ENCODE measurements at regions not wholly inside any gene's neighbourhood (a gene's known extent, or its start where the extent isn't known, plus 50 kb on each side); places are given as distances from the start of the nearest gene placed in this dataset.

DNA sequence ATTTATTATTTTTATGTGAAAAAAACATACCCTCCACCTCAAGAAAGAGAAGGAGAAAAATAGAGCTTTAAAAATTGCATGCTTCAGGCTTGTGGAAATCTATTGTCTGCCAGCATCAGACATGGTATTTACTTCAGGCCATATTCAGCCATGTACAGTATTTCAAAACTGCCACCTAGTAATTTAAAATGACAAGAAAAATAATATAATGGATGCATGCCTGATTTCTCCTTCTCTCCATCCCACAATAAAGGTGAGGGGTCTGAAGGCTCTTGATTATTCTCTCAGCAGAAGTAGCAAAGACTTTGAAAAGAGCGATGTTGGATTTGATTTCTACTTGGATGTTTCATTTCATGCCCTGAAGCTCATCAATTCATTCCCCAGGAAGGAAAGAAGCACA, 250.7 kb downstream of the TBC1D4 start:
- DNase-seq (ENCODE audit: low read depth in 3 of 3): no peak

DNA sequence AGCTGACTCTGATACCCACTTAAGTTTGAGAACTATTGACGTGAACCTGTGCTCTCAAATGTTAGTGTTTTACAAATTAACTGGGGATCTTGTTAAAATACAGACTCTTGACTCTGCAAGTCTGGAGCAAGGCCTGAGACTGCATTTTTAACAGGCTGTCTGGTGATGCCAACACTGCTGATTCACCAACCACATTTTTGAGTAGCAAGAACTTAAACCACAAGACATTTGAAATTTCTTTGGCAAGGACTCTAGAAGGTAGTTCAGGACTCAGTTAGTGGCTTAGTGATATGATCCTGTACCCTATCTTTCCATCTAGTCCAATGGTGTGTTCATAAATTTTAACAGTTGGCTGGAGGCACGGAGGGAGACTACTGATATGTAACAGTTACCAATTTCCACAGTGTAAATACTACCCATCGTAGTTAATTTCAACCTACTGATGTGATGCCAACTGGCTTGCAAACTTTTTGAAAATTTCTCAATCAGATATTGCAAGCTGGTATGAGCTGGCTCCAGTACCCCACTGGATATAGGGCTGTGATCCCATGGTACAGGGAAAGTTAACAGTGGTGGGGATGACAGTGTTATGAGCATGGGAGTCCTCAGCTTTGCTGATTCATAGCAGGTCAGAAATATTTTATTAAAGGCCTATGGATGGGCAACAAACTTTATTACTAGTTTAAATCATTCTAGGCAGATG, 255.1 kb downstream of the TBC1D4 start:
- no peak for DNase-seq (ENCODE audit: low read depth in 3 of 3)

DNA sequence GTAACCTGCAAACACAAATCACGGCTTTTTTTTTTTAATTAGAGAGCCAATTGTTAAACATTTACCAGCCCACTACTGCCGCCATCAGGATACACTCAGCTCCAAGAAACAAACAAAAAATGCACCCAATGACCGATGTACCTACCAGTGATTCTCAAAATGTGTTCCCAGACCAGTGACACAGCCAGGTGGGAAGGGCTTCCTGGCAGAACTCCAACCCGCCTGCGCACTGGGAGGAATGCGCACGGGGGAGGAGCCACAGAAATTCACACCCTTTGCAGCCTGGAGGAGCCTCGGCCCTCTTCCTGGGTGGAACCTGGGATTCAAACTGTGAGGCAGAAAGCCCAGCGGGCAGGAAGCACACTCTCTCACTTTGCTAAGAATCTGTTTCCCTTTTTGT, 255.9 kb downstream of the TBC1D4 start:
- no peak for DNase-seq (ENCODE audit: low read depth in 3 of 3)

DNA sequence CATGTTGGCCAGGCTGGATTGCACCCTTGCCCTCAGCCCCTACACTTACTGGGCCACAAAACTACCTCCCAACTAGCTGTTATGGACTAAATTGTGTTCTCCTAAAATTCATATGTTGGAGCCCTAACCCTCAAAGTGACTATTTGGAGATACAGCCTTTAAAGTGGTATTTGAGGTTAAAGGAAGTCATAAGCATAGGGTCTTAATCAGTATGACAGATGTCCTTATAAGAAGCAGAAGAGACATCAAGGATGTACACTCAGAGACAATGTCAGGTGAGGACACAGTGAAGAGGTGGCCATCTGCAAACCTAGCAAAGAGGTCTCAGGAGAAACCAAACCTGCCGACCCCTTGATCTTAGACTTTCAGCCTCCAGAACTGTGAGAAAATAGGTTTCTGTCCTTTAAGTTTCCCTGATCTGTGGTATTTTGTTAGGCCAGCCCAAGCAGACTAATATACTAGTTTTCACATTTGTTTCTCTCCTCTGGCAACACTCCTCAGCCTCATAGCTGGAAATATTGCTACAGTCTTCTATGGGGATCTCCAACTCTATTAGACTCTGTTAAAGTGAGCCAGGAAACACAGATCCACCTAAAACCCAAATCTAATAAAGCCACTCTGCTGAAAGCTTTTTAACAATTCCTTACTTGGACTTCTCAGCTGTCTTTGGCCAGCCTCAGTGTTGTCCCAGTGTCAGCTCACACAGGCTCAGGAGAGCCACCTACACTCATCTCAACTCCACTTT, 256.5 kb downstream of the TBC1D4 start:
- DNase-seq (ENCODE audit: low read depth in 3 of 3): no peak

DNA sequence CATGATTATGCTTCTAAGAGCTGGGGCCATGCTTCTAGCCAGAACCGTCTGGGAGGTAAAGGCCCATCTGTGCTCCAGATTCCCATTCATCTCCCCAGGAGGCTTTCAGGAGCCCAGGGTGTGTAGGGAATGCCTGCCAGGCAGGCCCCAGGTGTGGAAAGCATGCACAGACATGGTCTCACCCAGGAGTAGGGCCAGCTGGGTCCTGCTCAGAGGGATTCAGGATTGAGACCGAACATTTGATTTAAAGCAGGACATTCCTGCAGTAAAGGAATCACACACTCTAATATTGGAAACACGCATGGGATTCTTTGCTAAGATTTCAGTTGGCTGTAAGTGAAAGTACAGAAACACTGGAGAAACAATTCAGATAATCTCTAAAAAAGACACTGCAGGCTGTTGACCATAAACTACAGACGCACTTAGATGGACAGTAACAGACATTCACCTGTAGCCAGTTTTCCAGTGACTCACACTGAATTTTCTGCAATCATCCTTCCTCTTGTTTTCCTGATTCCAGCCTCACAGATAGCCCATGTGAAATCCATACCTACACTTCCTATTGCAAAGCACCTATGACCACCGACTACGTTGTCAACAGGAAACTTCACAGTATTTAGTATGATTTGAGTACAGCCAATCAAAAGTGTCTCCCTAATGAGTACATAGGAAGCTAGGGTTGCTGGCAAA, 257.8 kb downstream of the TBC1D4 start:
- no peak for DNase-seq (ENCODE audit: low read depth in 3 of 3)

DNA sequence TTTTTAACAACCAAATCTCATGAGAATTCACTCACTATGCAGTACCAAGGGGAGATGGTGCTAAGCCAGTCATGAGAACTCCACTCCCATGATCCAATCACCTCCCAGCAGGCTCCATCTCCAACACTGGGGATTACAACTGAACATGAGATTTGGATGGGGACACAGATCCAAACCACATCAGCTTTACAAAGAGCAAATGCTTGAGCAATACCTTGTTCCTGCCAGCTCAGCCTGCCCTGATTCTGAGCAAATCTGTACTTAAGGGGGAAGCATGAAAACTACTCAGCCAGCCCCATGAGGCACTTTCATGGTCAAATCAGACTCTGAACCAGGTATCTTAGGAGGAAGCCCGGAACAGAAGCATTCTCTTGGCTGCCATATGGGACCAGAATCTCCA, 259.9 kb downstream of the TBC1D4 start:
- no peak for DNase-seq (ENCODE audit: low read depth in 3 of 3)

DNA sequence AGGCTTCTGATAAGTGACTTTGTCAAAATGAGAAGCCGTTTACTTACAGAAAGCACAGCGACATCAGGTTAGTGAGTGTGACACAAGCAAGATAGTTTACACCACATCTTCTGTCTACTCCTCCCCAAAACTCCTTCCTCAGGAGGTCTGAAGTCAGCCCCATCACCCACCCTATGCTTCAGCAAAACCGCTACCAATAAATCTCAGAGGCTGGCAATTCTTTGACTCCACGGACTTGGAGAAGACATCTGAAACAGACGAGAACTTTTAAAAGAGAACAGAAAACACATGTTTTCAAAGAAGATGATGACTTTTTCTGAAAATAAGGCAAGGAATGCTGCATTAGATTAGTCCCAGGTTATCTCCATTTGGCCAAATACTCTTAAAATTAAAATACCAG, 261.1 kb downstream of the TBC1D4 start:
- DNase-seq (ENCODE audit: low read depth in 3 of 3): no peak

DNA sequence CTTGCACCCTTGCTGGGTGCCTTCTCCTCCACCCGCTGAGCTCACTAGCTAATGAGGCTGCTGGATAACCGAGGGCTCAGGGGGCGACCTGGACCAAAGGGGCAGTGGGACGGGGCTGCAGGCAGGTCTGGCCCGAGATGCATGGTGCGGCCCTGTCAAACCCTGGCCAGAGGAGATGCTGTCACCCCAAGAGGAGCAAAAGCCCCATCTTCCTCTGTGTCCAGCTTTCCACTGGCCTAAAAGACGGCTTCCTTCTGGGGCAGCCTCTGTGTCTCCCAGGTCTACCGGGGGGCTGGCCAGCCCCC, 261.8 kb downstream of the TBC1D4 start:
- no peak for DNase-seq (ENCODE audit: low read depth in 3 of 3)

DNA sequence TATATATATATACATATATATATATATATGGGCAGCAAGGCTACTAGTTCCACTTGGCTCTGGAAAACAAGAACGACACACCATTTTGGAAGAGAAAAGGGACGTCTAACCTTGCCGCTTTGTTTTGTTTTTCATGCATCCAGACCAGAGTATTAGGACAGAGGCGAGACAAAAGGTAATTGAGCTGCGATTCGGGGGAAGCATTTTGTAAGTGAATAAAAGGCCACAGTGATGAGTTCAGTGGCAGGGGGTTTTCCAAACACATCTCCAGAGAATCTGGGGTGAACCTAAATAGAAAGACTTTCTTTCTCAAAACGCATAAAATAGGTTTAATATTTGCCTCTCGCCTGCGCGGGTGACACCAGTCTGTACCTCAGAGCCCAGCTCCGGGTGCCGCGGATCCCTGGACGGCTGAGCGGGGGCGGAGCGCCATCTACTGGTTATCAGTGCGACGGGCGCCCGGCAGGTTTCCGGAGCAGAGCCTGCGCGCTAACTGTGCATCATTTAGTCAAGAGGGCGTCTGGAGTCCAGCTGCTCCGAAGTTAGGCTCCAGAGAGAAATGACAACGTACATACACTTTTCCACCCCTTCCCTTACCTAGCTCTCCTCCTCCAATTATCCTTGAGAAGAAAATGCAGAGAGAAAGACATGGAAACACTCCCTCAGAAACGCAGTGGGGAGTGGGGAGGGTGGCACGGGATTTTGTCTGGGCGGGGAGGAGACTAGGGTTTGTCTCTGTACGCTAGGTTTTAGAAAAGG, 262.3 kb downstream of the TBC1D4 start:
- DNase-seq (ENCODE audit: low read depth in 3 of 3): peak; percentile 71 to 86 (median 77)

DNA sequence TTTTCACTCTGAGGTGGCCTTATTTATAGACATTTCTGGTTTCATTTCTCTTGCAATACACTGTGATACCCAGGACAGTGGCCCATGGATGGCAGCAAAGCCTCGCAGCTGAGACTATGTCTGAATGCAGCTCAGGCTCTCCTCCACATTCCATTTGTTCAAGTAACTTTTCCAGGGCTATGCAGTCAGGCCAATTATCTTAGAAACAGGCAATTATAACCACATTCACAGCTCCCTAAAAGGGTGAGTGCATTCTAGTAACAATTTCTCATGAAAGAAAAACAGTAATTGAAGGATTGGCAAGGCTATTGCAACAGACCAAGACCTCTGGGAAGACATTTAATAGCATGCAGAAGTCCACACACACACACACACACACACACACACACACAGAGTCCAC, 264.0 kb downstream of the TBC1D4 start:
- no peak for DNase-seq (ENCODE audit: low read depth in 3 of 3)

DNA sequence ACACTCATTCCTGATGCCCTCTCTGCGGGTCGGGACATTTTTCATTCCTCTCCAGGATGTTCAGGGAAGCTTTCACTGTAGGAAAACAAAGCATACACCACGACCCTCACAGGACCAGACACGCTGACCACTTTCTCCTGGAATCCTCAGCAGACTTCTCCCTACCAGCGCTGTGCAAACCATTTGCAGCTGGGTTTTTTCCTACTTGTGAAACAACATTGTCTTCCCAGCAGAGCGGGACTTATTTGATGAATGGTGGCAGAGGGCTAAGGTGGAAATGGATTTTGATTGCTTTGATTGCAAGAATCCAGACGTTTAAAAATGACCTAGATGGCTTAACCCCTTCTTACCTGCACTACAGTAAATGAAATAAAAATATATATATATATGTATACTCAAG, 265.9 kb downstream of the TBC1D4 start:
- DNase-seq (ENCODE audit: low read depth in 3 of 3): no peak

DNA sequence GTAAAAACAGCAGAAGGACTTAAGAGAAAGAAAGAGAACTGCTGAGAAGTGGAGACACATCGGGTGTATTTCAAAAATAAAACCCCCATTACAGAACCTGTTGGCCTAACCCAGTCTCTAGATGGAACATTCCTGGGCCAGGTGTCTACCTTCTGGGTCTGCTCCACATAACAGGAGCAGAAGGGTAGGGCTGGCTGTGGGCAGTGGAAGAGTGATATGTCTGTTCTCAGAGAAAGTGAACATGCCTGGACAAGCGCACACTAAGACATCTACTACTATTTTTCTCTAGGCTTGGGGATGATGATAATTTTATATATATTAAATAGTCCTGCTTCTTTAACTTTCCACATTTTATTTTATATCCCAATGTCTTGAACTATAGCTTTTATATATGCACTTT, 267.1 kb downstream of the TBC1D4 start:
- DNase-seq (ENCODE audit: low read depth in 3 of 3): no peak

DNA sequence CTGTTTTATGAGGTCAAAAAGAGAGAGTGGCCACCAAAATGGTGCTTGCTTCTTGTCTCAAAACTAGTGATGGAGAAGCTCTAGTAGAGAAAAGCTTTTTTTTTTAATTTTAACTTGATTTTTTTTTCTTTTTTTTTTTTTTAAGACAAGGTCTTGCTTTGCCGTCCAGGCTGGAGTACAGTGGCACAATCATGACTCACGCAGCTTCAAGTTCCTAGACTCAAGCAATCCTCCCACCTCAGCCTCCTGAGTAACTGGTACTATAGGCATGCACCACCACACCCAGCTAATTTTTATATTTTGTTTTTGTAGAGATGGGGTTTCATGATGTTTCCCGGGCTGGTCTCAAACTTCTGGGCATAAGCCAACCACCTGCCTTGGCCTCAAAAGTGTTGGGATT, 279.0 kb downstream of the TBC1D4 start:
- no peak for DNase-seq (ENCODE audit: low read depth in 3 of 3)

DNA sequence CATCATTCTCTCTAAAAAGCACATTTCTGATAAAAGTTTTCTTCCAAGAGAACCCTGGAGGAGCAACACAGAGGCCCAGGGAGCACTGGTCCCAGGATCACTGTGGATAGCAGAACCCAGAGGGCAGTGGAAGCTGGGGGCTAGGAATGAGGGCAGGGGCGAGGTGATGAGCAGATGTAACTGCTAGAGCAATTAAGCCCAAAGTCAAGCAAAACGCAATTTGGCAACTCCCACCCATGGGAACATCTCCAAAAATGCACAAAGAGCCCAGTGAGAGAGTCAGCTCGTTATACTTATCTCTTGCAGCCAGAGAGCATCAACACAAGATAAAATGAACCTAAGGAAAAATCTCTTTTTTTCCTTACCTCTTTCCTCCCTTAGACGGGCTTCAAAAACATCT, 284.2 kb downstream of the TBC1D4 start:
- DNase-seq (ENCODE audit: low read depth in 3 of 3): no peak

DNA sequence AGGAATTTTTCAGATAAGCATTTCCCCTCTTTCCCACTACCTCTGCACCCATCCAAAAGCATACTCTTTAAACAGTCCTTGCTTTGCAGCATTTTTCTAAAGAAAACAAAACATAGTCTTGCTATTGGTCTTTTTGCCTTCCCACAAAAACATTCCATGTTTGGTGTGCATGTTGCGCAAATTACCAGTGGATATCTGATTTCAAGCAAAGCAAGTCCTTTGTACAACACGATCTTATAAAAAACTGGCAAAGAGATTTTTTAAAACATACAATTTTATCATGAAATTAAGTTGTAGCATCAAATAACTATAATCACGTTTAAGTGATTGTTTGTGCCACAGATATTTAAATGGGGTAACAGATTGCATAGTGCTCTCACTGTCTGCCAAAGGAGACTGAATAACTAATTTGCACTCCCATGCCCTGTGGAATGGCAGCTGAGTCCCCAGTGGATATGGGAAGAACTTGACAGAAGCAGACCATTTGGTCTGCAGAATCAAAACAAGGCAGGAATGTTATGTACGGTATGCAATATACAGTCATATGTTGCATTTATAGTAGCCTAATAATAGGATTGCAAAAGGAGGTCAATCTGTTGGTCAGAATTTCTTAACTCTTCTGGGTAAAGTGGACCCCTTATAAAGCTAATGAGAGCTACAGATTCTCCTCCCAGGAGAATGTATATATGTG, 285.7 kb downstream of the TBC1D4 start:
- DNase-seq (ENCODE audit: low read depth in 3 of 3): no peak

DNA sequence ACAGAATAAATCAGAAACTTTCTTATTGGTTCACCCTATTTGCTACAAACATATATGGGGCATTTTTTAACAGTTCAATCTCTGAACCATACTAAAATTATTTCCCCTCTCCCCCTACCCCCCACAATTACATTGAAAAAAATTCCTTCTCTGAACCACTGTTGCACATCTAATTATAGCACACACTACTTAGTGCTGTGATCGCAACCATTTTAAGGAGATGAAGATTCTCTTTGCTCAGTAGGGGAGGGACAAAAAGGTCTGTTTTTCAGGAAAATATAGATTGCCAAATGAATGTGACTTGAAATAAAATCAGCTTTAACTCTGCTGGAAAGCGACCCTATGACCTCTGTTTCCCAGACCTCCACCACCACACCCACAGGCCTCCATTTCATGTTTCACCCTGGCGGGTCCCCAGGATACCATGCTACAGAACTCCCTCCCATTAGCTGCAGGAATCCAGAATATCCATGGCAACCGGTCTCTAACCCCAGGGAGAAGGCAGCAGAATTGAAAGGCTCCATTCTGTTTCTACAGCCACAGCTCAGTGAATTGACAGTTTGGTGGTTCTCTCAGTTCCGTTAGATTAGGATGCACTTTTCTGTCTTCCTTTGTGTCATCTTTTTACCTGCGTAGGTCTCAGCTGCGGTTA, 286.3 kb downstream of the TBC1D4 start:
- DNase-seq (ENCODE audit: low read depth in 3 of 3): no peak

DNA sequence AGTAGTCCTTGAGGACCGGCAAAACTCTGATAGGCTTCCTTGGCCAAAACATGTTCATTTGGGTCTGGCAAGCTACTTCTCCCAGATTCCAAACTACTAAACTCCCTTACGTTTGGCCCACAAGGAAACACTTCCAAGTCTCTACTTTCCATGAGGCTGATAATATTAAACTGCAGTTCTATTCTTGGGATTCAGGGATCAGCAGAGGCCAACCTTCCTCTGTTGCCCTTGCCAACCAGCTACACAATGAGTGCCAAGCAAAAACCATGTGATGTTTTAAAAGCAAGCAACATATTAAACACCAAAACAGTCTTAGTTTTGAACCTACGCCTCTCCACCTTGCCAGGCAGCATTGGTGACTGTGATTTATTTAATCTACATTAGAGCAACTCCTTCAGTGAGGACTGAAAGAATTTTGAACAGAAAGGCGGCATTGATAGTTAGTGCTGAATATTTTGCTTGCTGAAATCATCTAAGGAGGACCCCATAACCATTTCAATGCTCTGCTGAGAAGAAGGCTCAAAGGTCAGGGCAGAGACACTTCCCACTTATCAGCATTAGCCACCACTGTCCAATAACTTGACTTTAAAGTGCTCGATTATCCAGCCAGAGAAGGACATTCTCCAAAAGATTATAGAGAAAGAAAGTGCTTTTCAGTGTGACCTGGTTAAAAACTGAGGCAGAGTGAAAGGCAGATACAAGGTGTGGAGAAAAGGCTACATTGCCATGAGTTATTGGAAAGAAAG, 287.1 kb downstream of the TBC1D4 start:
- DNase-seq (ENCODE audit: low read depth in 3 of 3): no peak

DNA sequence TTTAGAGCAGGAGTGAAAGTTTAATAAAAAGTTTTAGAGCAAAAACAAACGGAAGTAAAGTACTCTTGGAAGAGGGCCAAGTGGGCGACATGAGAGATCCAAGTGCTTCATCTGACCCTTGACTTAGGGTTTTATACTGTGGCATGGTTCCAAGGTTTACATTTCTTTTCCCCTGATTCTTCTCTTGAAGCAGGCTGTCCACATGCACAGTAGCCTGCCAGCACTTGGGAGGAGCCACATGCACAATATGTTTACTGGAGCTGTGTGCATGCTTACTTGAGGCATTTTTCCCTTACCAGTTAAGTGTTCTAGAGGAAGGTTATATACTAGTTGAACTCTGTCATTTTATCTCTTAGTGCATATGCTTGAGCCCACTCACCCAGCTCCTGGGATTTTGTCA, 295.6 kb downstream of the TBC1D4 start:
- no peak for DNase-seq (ENCODE audit: low read depth in 3 of 3)

DNA sequence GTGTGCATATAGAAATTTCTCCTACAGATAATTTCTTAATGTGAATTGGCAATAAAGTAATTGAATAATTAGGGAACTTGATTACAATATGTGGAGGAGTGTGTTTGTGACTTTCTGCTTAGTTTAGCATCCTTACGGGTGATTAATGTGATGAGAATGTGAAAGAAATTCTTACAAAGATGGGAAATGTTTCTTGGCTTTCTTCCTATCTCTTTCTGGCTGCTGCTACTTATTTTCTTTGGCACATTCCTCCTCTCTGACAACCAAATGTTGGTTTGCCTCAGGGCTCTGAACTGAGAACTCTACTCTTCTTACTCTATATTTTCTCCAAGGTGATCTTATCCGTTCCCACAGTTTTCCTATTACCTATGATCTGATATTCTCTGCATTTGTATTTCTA, 300.1 kb downstream of the TBC1D4 start:
- DNase-seq (ENCODE audit: low read depth in 3 of 3): no peak

DNA sequence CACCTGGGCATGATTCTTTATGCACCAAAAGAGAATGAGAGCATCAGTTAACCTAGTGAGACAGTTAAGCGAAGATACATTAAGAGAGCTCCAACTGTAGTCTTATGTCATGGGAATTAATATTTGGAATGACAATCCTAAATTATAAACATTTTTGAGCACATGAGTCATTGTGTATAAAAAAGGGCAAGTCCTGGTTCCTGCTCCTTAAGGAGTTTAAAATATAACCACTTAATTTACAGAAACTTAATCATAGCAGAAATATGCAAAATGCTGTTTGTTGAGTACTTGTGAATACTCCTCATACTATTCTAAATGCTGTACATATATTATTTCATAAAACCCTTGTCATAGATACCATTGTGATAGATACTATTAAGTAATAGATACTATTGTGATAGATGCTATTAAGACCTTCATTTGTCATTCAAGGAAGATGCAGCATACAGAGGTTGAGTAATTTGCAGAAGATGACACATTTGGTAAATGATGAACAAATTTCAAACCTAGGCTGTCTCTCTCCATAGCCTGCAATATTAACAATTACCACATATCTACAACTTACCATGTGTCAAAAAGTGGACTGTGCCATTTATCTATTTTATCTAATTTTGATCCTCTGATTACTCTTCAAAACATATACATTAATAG, 301.0 kb downstream of the TBC1D4 start:
- no peak for DNase-seq (ENCODE audit: low read depth in 3 of 3)

All from stimulated activated CD4-positive, alpha-beta T cell treated with anti-CD3 and anti-CD28 coated beads, TNF-alpha, amount 100 ng/mL, for 4 hours (primary cell).